ENCODE measurements at regions not wholly inside any gene's neighbourhood (a gene's known extent, or its start where the extent isn't known, plus 50 kb on each side); places are given as distances from the start of the nearest gene placed in this dataset.

DNA sequence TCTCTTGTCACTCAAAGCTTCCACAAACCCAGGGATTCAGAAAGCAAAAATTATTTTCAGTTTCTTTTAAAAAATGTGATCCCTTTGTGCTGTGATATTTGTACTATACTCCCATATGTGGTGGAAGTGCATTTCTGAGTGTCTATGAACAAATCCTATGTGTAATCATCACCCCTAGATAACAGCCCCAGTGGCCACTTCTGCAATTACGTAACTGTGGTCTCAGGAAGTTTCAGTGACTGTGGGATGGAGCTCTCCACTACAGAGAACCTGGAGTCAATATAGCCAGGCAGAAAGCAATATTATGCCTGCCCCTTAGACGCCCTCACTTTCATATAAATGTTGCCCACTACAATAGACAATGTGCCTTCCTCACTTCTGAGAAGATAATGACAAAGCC is 1101.7 kb upstream of the GHITM start:
- DNase-seq: no peak

DNA sequence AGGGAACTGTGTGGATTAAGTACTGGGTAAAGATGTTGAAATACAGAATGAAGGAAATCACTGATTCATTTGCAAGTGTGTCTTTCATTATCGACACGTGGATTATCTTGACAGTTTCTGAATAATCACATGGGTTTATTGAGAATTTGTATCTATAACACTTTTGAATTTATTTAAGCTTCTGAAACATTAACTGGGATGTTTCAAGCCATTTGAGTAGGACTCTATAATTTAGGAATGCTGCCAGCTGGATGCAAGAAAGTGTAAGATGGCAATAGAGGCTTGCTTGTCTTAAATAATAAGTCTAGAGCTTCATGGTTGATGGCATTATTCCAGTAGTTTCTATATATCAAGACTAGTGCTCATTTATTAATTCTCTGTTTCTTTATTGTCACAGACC is 1100.7 kb upstream of the GHITM start:
- DNase-seq: no peak

DNA sequence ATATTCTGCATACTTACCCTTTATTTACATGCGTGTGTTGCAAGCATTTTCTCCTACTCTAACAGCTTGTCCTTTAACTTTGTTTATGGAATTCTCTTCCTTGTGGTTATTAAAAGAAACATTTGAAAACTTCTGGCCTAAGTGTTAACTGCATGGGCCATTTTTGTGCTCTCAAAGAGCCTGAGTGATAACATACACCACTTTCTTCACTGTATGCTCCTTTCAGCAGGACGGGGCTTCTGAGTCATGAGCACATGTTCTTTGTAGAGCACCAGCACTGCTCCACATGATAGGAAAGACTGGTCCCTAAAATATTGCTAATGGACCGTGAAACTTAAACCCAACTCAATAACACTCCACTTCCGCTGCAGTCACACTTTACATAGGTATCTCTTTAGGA is 1093.6 kb upstream of the GHITM start:
- DNase-seq: no peak

DNA sequence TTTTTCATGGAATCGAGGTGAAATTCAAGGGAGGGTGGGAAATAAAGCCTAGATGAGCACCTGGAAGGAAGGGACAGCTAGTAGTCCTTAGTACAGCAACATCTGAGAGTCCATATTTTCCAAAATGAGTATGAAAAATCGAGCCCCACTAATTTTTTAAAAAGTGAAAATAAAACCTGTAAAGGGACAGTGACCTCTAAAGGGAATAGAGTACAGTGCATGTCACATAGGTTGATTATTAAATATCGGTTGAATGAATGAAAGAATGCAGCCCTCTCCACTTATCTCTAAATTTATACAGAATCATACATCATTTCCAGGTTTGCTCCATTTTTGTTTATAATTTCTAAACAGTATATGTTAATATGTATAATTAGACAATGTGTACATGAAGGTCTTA is 1088.5 kb upstream of the GHITM start:
- no peak for DNase-seq

DNA sequence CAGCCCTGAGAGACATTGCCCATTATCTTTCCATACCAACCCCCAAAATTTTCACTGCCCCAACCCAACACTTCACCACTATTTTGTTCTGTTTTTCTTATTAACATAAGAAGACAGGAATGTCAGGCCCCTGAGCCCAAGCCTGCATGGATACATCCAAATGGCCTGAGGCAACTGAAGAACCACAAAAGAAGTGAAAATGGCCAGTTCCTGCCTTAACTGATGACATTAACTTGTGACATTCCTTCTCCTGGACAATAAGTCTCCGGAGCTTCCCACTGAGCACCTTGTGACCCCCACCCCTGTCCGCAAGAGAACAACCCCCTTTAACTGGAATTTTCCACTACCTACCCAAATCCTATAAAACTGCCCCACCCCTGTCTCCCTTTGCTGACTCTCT is 1076.4 kb upstream of the GHITM start:
- no peak for DNase-seq

DNA sequence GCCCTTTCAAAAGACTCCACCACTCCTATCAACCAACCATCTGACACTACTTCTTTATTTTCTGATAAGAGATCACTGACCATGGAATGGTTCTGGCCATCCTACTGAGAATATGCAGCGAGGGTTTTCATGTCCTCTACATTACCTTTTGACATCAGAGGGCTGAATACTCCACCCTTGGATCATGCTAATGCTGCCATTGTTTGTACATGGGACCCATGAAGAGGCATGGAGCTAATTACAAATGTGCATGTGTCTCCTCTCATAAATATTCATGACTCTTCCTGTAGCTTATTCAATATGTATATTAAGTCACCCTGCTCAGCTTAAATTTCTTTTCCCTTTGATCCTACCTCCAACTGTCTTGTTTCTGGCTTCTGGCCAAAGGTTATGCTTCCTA is 1065.8 kb upstream of the GHITM start:
- DNase-seq: no peak

DNA sequence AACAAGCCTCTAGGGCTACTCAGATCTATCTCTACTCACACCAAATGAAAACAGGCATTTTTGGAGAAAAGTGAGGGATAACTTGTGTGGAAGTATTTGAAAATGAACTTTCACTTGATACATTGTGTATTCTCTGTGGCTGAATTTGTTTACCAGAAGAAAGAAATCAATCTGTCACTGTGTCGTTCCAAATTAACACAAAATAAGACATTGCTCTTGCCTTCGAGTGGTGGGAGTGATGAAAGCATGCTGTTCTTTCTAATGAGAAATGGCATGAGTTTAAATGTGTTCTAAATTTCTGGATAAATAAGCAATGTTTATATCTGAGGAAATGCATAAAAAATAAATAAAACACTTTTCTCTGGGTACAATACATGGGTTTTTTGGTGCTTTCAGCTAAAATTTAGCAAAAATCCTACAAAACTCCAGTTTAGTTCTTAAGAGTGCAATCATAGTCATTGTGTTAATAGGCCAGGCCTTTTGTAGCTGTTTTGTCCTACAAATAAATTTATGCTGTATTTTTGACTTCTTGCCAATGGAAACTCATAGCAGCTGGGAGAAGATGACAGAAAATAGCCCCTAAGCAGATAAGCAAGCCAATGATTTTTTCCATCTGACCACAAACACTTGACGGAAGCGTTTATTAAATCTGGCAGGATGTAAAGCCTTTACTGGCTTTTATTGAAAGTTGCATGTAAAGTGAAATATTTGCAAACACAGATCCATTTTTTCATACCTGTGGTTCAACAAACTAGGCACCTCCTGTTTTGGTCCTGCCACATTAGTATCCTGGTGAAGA is 1064.1 kb upstream of the GHITM start:
- no peak for DNase-seq

DNA sequence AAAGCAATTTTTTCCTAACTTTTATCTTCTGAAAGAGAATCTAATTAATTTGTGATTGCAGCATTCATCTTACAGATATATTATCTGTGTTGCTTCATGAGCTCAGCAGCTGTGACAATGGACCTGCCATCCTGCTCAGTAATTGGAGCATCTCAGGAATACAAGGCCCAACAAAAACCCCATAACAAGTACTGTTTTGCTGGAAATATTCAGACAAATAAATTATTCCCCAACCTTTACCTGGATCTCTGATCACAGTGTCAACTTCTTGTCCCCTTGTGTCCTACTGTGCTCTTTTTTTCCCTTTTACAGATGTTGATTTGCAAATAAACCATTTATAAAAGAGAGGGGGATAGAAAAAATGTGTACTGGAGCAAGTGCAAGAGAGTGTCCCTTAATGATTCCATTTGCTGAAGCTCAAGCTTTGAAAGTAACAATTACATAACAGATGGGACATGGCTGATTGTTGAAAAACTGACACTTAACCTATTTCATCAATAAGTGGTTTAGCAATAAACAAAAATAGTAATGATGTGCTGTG is 1063.4 kb upstream of the GHITM start:
- no peak for DNase-seq

DNA sequence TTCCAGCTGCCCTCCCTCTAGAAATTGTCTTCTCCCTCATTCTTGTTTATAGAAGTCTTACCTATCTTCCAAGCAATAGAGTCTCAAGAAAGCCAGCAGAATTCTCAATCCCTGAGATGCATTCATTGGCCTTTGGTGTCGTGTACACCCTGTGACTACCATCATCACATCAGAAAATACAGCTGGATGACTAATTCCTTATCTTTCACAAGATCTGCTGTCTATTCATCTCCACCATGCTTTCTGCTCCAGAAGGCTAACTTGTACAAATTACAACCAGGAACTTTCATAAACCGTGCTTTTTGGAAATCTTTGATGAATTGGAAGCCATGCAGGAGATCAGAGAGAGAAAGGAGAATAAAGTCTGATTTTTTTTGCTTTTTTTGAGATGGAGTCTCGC is 1062.9 kb upstream of the GHITM start:
- no peak for DNase-seq

DNA sequence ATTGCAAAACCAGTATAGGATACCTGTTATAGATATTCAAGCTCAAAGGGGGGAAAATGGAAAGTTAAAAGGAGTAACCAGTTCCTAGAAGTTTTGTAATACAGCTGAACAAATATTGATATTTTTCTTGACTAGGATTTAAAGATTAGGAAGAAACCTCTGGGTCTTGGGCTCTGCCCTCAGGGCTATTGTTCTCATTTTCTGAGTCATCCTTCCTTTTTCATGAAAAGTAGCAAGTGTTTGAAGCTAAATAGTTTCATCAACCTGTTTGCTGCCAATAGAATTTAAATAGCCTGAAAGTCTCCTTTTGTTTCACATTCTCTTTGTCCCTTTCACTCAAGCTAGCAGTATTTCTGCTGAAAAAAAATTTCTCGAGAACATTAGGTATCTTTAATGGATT is 1061.1 kb upstream of the GHITM start:
- no peak for DNase-seq

DNA sequence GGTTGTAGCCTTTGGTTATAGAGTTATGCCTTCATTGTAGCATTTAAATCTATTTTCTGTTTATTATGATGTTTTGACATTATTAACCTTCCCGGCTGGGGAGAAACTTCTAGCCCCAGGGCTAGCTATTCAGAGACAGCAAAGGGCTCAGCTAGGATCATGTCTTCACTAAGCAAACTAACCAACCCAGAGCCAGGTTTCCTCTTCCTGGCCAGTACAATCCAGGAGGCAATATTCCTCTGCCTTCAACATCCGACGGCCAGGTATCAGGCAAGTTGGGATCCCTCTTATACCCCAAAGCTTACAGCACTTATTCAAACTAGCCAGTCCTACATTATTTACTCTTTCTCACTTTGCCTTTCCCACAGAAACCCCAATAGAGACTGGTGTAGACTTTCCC is 1060.7 kb upstream of the GHITM start:
- no peak for DNase-seq

DNA sequence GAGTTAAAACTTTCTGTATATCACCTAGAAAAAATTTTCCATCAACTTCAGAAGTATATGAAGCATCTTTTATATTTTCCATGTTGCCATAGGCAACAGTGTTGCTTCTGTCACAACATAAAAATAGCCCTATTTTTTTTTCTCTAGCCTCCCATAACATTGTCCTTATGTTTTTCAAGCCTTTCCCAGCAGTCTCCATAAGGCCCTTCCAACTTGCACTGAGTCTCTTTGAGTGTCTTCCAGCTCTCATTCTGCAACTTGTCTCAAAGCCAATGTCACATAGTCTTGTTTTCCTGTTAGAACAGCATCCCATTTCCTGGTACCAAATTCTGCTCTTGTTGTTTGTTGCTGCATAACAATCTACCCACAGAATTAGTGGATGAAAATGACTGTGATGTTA is 1055.5 kb upstream of the GHITM start:
- no peak for DNase-seq

DNA sequence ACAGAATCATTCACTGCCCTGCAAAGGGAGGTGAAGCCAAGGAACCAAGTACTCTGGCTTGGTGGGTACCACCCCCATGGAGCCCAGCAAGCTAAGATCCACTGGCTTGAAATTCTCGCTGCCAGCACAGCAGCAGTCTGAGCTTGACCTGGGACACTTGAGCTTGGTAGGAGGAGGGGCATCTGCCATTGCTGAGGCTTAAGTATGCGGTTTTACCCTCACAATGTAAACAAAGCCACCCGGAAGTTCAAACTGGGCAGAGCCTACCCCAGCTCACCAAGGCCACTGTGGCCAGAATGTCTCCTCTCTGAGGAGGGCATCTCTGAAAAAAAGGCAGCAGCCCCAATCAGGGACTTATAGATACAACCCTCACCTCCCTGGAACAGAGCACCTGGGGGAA is 1050.0 kb upstream of the GHITM start:
- no peak for DNase-seq

DNA sequence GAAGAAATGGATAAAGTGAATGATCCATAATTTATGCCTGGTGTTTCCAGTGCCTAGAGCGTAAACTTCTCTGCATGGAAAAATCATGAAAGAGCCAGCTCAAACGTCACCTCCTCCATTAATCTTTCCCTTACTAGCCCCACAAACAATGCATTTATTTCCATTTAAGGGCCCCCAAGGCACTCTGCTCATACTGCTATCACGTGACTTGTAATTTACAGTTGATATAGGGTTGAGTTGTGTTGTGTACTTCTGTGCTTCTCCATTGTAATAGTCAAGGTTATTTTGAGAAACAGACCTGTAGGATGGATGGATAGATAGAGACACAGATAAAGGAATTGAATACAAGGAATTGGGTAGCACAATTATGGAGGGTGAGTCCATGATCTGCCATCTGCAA is 1034.7 kb upstream of the GHITM start:
- DNase-seq: no peak

DNA sequence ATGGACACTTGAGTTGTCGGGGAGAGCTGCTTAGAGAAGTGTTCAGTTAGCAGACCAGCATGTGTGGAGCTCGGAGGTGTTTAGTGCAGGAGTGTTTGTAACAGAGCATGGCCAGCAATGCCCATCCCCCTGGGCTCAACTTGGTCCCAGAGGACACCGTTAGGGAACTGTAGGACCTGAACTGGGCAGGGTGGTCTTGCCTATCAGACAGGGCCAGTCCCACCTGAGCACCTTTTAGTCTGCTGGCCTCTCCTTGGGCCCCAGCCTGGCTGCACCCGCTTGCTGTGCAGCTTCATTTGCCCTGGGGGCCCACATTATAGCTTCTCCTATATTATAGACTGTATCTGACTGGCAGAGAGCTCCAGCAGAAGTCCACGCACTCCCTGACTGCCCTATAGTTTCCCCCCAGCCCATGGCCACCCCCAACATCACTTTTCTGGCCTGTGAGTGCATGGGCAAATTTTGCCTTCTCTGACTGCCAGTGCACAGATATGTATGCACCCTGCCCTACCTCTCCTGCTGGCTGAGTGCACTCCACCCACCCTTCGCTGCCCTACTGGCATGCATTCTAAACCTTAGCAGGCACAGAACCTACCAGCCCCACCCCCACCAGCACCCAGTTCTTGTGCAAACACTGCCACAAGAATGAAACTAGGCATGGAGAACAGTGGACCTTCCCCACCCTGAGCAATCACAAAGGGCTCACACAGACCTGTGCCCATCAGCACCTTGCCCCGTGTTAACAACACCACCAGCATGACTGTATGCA is 1030.6 kb upstream of the GHITM start:
- DNase-seq: no peak

DNA sequence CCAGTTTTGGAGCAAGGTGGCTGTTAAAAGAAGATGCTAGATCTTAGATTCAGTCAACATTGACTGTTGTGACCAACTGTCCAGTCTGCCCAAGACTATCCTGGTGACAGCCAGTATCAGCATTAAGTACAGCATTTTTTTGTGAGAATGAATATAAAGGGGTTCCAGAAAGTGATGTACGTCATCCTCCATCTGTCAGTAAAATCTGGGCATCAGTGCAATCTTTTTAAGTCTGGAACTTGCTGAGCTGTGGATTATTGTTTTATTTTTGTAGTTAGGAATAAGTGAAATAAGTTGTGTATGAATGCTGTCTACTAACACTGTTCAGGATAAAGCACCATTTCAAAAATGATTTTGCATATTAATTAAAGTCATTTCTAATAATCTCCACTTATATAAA is 1020.0 kb upstream of the GHITM start:
- no peak for DNase-seq

DNA sequence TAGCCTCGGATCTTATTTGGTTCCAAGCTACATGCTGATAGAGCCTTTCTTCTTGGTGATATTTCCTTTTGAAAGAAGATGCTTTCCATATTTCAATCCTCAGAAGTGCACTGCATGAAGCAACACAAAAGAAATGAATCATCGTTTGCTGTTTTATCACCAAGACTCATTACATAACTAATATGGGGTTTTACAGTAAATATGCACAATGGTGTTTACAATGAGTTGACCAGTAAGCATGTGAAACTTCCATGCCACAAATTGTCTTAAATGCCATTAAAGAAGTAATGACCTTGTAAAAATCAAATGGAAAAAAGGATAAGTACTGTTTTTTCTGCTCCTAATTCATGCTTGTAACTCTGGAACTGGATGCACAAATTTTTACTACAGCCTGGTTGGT is 1017.0 kb upstream of the GHITM start:
- DNase-seq: no peak

DNA sequence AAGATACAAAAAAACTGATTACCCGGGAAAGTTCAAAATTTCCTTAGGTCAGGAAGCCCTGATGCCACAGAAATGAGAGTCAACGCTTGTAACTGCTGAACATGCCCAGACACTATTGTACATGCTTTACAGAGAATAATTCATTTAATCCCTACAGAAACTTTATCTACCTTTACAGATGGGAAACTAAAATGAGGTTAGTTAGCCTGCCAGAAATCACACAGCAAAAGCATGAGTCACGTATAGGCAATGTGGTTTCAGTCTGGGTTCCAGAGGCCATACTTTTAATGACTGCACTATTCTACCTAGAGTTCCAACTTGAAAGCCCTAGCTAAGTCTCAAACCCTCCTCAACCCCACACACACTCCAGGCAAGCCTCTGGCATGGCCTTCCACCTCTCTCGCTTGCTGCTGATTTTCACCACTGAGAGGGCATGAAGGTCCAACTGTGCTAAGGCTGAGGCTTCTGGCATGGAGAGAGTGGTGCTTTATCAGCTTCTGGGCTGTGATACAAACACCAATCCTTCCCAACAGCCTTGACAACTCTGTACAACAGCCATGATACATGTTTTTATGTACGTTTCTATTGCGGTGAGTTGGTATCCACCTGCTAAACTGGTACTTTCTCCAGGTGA is 1011.2 kb upstream of the GHITM start:
- no peak for DNase-seq

DNA sequence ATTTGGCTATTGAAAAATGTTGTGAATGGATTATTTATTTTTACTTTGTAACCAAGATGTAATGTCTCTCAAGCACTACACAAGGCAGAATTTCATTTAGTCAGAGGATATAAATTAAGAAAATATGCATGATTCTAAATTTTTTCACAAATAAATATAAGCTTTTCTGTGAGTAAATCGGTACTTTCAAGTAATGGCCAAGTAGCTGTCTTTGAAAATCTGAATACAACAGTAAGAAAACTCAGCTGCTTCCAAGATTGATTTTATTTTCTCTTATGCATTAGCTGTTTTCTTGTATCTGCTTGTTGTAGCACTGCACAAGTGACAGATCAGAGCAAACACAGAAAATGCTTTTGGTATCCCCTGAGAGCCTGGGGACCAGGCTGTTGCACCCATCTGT is 998.5 kb upstream of the GHITM start:
- DNase-seq: no peak

DNA sequence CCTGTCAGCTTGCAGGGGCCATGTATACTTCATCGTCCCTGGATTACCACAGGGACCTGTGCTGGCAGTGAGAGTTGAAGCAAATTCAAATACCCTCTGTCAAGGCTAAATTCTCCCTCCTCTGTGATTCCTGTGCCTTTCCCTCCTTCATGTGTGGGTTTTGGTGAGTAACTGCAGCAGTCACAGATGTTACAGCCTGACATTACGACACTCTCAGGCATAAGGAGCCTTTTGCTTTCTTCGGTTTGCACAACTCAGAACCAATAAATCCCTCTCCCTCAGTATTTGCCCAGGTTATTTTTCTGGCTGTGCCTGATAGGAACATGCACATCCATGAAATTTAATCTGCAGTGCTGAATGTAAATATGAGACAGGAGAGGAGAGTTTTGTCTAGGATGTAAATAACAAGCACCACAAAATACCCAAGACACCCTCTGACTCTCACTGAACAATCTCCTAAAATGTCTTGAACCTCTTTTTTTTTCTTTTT is 997.2 kb upstream of the GHITM start:
- no peak for DNase-seq

DNA sequence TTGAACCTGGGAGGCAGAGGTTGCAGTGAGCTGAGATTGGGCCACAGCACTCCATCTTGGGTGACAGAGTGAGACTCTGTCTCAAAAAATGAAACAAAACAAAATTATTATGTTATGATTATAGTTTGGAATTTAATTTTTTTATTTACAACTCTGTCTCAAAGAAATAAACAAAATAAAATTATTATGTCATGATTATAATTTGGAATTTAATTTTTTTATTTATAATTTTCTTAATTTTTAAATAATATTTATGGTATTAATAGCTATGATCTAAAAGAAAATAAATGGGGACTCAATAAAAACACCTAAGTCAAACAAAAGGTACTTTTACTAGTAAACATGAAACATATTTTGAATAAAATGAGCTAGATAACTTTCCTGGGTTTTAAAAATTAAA is 994.8 kb upstream of the GHITM start:
- no peak for DNase-seq

DNA sequence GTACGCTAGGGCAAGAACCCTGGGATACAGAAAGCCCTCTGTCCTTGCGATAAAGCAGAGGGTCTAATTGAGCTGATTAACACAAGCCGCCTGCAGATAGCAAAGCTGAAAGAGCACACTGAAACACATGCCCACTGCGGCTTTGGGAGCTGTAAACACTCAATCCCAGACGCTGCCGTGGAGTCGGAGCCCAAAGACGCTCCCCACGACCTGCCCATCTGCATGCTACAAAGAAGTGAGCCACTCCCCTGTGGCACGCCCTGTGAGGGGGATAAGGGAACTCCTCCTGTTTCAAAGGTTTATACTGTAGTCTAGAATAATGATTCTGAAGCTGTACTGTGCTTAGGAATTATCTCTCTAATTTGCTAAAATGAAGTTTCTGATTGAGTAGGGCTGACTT is 985.6 kb upstream of the GHITM start:
- DNase-seq: no peak

DNA sequence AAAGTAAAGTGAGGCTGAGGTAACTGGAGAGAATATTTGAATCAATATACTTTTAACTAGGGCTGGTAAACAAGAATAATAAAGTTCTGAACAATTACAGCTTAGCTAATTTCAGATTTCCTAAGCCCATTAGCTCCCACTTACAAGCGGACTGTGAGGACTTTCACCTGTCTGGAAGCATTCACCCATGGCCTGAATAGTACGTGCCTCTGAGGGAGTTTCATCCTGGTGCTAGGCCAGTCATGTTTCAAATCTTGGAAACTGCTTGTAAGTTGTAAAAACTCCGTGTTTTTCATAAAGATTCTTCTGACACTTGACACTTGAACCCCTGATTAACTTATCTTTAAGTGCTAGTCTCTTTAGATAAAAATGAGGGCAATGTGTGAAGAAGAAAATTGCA is 975.2 kb upstream of the GHITM start:
- DNase-seq: no peak

DNA sequence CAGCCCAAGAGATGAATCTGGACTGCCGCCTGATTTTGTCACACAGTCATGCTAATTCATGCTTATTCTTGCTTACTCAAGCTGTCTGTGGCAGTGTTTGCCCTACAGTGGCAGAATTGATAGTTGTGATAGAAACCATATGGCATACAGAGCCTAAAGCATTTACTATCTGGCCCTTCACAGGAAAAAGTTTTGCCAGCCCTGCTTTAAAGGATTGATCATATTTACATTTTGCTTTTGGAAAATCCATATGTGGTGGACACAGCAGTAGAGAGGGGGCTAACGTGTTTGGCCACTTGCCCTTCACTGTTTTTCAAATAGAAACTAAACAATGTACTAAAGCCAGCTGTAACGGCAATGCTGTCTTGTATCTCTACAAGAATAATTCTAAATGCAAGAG is 974.0 kb upstream of the GHITM start:
- no peak for DNase-seq

Data from kidney glomerular epithelial cell (primary cell).